HL-60 (cell line): ENCODE measurements at regions not wholly inside any gene's neighbourhood (a gene's known extent, or its start where the extent isn't known, plus 50 kb on each side); places are given as distances from the start of the nearest gene placed in this dataset.

Source experiments
- CTCF ChIP-seq: IDR thresholded peaks from one replicate; pipeline ENCODE4 v1.5.1; 2011; ENCODE audit warnings: low read length, control low read depth, inconsistent platforms; ENCODE audit not compliant: insufficient read depth
- GABPA ChIP-seq: IDR thresholded peaks from 2 replicates; pipeline ENCODE4 v1.6.1; 2012; ENCODE audit warnings: low read depth
- POLR2AphosphoS5 ChIP-seq: IDR thresholded peaks from 2 replicates; pipeline ENCODE4 v1.6.1; 2012; ENCODE audit warnings: low read depth
- REST ChIP-seq: IDR thresholded peaks from 2 replicates; pipeline ENCODE4 v1.6.1; 2012; ENCODE audit warnings: low read depth; ENCODE audit not compliant: insufficient replicate concordance

- TF ChIP-seq CTCF = no peak
- TF ChIP-seq GABPA = no peak
- TF ChIP-seq REST = no peak
- TF ChIP-seq POLR2AphosphoS5 = no peak
Observed at GRCh38 chr1:213491468-213491867, 440.4 kb downstream of the RPS6KC1 start.
